SW480 (cell line): ENCODE measurements at regions not wholly inside any gene's neighbourhood (a gene's known extent, or its start where the extent isn't known, plus 50 kb on each side); places are given as distances from the start of the nearest gene placed in this dataset.
"Not testable (repeated sequence)": the region's sequence is repeated elsewhere in the genome, so short reads cannot be mapped to it uniquely, and the experiment has no call there.

Experiments used
- DNase-seq: peaks from one replicate; pipeline ENCODE4 v3.0.0-alpha.2; 2016; ENCODE audit warnings: low spot score

DNA sequence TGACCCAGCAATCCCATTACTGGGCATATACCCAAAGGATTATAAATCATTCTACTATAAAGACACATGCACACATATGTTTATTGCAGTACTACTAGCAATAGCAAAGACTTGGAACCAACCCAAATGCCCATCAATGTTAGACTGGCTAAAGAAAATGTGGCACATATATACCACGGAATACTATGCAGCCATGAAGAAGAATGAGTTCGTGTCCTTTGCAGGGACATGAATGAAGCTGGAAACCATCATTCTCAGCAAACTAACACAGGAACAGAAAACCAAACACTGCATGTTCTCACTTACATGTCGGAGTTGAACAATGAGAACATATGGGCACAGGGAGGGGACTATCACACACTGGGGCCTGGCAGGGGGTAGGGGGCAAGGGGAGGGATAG, 183.0 kb downstream of the HACE1 start:
- not testable (repeated sequence) for DNase-seq

DNA sequence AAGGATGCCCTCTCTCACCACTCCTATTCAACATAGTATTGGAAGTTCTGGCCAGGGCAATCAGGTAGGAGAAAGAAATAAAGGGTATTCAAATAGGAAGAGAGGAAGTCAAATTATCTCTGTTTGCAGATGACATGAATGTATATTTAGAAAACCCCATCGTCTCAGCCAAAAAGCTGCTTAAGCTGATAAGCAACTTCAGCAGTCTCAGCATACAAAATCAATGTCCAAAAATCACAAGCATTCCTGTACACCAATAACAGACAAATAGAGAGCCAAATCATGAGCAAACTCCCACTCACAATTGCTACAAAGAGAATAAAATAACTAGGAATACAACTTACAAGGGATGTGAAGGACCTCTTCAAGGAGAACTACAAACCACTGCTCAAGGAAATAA, 184.6 kb downstream of the HACE1 start:
- not testable (repeated sequence) for DNase-seq

DNA sequence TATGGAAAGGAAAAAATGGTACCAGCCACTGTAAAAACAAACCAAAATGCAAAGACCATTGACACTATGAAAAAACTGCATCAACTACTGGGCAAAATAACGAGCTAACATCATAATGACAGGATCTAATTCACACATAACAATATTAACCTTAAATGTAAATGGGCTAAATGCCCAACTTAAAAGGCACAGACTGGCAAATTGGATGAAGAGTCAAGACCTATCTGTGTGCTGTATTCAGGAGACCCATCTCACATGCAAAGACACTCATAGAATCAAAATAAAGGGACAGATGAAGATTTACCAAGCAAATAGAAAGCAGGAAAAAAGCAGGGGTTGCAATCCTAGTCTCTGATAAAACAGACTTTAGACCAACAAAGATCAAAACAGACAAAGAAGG, 186.6 kb downstream of the HACE1 start:
- DNase-seq = not testable (repeated sequence)

DNA sequence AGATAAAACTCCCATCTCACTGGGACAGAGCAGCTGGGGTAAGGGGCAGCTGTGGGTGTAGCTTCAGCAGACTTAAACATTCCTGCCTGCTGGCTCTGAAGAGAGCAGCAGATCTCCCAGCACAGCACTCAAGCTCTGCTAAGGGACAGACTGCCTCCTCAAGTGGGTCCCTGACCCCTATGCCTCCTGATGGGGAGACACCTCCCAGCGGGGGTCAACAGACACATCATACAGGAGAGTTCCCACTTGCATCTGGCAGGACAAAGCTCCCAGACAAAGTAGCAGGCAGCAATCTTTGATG, 188.2 kb downstream of the HACE1 start:
- DNase-seq = not testable (repeated sequence)

DNA sequence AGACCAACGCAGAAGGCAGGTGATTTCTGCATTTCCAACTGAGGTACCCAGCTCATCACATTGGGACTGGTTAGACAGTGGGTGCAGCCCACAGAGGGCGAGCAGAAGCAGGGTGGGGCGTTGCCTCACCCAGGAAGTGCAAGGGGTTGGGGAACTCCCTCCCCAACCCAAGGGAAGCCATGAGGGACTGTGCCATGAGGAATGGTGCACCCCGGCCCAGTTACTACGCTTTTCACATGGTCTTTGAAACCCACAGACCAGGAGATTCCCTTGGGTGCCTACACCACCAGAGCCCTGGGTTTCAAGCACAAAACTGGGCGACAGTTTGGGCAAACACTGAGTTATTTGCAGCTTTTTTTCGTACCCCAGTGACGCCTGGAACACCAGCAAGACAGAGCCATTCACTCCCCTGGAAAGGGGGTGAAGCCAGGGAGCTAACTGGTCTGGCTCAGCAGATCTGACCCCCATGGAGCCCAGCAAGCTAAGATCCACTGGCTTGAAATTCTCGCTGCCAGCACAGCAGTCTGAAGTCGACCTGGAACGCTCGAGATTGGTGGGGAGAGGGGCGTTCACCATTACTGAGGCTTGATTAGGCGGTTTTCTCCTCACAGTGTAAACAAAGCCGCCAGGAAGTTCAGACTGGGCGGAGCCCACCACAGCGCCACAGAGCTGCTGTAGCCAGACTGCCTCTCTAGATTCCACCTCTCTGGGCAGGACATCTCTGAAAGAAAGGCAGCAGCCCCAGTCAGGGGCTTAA, 188.7 kb downstream of the HACE1 start:
- not testable (repeated sequence) for DNase-seq

DNA sequence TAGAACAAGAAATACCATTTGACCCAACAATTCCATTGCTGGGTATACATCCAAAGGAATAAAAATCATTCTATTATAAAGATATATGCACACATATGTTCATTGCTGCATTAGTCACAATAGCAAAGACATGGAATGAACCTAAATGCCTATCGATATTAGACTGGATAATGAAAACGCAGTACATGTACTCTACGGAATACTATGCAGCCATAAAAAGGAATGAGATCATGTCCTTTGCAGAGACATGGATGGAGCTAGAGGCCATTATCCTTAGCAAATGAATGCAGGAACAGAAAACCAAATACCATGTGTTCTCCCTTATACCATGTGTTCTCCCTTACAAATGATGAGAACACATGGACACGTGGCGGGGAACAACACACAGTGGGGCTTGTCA, 190.2 kb downstream of the HACE1 start:
- no peak for DNase-seq

DNA sequence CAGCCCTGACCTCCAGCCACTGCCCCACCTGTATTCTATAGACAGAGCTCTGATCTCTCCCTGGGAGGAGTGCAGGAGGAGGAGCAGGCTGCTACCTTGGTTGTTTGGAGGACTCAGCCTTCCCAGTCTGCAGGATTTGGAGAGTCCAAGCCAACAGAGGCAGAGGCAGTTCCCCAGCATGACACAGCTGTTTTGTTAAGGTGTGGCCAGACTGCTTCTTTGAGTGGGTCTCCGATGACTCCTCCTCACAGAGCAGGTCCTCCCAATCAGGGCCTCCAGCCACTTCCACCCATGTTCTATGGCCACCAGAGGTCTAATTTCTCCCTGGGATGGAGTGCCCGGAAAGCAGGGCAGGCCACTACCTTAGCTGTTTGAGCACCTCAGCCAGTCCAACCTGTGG, 203.5 kb downstream of the HACE1 start:
- DNase-seq = no peak

DNA sequence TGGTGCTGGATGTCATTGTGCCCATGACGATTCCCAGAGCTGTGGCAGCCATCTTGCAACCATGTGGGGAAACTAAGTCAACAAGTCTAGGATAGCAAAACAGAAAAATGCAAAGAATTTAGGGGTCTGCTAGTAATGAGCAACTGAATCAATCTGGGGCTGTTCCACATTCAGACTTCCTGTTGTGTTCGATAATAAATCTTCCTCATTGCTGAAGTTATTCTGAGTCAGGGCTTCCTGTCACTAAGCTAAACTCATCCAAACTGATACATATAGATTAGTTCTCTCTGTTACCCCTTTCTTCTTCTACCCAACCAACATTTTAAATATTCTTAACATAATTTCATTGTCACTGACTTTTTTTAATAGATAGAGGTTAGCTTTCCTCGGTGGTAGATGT, 205.9 kb downstream of the HACE1 start:
- DNase-seq = no peak

DNA sequence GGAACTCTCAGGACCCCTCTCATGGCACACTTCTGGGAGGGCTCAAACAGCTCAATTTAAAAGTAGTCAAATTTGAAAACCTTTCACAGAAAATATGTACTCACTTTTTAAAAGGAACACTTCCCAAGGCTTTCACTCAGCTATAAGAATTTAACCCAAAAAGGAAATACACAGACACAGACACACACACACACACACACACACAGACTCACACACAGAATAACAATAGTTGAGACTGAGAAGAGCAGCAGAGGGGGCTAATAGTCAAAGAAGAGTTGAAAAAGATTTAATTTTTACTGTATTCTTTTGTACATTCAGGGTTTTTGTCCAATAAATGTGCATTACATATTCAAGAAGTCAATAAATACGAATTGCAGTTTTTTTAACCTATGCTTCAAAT, 211.4 kb downstream of the HACE1 start:
- DNase-seq = no peak

DNA sequence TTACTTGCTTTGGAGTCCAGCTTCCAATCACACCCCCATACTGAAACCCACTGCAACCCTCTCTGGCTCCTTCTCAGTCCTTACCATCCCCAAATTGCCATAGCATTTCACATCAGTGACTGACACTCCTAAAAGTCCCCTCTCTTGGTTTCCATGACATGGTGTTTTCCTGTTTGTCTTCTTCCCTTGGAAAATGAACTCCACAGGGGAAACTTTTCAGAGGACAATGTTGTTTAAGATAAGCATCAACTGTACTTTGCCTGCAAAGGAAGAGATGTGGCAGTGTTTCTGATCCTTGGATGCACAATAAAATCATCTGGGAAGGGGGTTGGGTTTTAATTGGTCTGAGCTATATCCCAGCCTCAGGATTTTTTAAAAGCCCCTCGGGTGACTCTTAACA, 214.9 kb downstream of the HACE1 start:
- DNase-seq = no peak

DNA sequence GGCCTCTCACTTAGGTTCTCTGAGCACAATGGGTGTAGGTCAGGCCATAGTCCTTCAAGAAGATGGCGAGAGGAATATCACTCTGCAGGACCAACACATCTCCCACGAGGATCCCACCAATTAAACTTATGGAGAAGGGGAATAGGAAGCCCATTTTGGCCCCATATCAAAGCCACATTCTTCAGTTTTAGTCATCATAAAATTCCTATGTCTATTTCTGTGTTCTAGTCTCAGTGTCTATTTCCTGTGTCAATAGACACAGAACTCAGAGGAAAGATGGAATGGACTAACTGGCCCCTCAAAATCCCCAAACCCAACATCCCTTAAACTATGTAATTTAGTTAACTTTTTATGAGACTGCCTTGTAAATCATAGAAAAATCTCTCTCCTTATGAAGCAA, 216.8 kb downstream of the HACE1 start:
- no peak for DNase-seq

DNA sequence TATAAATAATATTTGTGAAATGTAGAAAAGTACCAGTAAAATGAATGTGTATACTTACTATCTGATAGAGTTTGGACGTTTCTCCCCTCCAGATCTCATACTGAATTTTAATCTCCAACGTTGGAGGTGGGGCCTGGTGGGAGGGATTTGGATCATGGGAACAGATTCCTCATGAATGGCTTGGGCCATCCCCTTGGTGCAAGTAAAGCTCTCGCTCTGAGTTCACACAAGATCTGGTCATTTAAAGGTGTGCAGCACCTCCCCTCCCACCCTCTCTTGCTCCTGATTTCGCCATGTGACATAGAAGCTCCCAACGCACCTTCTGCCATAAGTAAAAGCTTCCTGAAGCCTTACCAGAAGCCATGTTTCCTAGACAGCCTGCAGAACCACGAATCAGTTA, 219.0 kb downstream of the HACE1 start:
- DNase-seq = no peak

DNA sequence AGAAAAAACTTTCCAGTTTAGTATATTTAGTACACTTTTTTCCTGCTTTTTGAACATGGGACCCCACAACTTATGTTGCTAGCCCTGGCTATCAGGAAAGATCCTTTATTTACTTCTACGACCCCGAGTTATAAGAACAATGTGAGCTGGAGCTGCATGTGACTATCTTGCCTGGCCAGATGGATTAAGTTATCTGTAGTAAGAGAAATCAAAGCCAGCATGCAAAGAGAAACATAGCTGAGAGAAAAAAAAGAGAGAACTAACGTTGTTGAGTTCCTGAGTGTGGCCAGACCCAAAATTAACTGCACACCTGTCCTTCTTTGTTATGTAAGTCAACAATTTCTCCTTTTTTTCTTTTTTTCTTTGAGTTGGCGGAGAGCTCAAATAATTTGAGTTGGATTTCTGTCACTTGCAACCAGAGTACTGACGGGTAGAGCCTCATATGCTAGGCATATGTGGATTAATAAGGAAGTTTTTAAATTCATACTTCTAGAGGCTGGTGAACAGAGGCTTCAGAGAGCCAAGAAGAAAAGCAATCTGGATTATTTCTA, 219.5 kb downstream of the HACE1 start:
- DNase-seq = no peak

DNA sequence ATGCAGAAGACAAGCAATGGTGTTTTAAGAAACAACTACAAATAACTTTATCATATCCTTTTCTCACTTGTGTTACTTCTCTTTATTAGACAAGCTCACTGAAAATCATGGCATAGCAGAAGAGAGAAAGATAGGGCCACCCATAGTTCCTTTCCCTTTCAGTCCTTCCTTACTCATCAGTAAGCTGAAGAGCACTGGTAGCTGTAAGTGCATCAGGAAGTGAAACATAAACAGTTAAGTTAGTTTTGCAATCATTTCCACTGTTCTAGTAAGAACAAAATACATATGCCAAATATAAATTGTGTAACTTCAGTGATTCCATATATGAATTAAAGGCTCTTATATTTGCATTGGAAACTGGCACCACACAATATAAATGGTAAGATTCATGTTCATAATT, 220.1 kb downstream of the HACE1 start:
- DNase-seq = no peak

DNA sequence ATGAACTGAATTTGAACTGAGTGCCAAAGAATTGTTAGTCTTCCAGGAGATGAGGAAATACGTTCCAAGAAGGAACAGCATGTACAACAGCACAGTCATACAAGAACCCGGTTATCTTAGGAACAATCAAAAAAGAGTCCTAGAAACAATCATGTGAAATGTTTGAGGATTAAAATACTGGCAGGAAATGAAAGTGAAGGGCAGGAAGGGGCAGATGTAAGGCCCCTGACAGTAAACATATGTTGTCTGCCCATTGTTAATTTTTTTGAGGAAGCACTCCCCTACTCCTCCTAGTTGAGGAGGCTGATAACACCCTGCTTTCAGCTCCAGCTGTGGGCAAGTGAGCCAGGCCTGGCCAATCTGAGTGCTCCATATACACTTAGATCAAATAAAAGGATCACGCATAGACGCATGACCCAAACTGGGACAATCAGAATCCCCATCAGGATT, 220.9 kb downstream of the HACE1 start:
- DNase-seq = no peak

DNA sequence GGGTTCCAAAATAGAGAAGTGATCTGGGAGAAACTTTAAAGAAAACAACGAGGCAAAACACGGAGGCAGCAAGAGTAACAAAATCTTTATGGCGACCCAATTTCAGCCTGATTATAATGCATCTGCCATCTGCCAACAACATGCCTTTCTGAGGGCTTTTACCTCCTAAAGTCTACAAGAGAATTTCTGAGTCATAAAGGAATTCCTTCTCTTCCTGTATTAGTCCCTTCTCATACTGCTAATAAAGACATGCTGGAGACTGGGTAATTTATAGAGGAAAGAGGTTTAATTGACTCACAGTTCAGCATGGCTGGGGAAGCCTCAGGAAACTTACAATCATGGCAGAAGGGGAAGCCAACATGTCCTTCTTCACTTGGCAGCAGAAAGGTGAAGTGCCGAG, 226.6 kb downstream of the HACE1 start:
- no peak for DNase-seq

DNA sequence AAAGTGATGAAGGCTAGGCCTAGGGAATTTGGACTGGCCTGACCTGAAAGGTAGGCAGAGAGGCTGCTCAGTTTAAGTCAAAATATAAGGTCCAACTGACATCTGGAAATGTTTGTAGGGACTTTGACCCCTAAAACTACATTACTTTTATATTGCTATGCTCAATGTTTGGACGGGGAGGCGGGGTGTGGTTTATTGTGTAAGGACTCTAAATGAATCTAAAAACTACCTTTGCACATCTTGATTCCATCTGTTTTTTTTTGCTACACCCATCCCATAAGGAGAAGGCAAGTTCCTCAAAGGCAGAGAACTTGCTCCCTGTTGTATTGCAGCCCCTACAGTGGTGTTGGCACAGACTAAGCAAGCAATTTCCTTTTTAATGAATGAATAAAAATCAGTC, 227.1 kb downstream of the HACE1 start:
- DNase-seq = no peak

DNA sequence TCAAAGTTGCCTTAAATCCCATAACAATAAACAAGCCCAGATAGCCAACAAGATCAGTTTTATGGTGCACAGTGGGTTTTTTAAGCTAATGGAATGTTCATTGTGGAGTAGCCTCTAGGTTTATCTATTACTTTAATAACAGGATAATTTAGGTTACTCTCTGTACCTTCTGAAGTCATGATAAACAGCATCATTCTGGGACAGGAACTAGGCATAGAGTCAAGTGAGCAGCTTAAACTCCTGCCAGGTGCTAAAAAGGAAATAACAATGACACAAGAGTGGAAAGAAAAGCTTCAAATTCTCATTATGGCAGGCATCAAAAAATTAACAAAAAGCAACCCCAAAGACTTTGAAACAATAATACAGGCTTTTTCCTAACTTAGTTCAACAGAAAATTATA, 228.8 kb downstream of the HACE1 start:
- DNase-seq = no peak

DNA sequence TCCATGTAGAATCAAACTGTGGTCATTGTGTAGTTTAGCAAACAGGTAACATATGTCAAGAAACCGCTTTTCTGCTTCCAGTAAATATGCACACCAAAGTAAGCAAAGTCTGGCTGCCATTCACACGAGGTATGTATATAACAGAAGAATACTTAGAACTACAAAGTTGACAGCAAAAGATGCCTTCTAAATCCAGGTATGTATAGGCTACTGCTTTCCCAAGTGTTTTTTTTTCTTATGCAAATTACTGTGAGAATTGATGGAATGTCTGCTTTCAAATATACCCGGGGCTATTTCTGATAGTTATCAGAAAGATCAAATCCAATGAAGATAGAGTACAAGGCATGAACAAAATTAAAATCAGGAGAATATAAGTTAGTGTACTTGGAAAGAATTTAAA, 229.2 kb downstream of the HACE1 start:
- DNase-seq = no peak

DNA sequence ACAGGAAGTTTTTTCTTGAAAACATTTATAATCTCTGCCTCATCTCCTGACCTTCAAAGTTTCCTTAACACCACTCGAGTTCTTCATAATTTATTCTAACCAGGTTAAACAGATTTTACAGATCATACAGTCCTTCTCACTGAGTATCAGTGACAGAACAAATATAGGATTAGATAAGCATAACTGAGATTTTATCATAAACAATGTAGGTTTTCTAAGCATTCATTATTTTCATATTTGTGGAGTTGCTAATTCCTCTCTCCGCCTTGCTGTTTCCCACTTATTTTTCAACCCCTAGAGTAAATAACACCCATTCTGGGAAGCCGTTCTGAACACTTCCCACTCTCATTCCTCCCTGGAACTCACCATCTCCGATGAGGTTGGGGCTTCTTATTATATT, 229.9 kb downstream of the HACE1 start:
- DNase-seq = no peak

DNA sequence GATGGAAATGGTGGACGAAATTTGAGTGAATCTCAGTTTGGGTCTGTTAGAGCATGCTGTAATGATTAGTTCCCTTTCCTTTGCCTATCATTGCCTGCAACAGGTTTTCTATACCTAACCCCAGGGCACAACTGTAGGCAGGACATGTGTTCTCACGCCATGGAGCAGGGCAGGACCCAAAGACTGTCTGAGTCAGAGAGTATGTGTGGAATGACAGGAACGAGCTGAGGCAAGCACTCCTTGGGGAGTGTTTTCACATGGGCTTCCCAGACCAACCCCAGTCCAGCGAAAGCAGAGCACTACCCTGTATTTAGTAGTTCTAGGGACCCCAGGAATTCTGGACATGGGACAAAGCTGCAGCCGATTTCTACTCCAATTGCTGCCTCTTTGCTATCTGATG, 234.2 kb downstream of the HACE1 start:
- DNase-seq = peak; percentile 28

DNA sequence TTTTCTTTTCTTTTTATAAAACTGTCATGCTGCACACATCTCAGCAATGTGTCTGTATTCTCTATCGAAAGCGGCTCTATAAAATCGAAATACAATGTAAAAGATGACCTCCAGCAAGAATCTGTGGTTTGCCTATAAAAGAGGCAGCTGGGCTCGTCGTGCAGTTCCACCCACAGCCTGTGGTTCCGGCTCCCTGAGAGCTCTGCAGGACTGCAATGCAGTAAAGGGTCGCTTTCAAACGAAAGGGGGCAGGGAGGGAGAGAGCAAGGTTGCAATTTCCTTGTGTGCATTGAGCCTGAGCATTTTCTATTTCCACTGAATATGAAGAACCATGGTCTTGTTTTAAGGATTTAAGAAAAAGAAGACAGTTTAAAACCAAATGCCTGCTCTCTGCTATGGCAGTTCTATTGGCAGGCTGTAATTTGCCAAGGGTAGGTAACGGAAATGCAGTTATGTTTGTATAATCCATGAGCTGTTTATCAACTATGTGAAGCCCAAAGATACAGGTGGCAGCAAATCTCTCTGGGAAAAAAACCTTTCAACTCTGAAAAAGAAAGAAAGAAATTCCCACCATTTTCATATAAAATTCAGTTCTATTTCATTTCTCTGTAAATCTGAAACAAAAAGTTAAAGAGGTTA, 236.5 kb downstream of the HACE1 start:
- DNase-seq = peak; percentile 28

DNA sequence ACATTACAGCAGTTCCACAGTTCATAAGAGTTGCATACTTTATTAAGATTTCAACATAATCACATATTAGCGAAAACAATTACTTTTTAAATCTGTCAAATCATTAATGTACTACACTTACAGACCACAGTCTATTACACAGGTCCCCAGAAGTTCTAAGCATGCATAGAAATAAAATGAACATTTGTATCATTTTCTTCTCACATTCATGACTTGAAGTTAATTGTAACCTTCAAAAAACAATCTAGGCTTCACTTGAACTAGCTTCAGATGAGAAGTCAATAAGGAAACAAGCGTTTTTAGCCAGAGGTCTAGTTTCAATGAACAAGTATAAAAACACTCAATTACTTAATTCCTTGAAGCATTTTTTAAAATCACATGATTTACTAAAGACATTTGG, 238.3 kb downstream of the HACE1 start:
- DNase-seq = no peak

DNA sequence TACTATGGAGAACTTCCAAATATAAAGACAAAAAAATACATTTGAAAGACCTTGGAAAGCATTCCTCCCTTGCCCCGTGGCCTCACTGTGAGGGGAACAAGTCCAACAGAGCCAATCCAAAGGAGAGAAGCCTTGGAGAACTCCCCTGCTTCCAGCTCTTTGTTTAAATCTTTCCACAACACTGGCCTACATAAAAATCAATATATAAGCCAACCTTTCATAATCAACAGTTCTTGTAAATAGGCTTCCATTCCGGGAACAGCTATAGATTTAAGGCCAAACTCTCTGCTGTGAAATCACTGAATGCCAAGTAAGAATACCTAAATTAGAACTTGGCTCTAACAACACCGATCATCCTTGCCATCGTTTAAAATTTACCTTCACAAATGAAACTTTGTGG, 242.1 kb downstream of the HACE1 start:
- DNase-seq = no peak
